ENCODE measurements at regions not wholly inside any gene's neighbourhood (a gene's known extent, or its start where the extent isn't known, plus 50 kb on each side); places are given as distances from the start of the nearest gene placed in this dataset.
A peak's percentile ranks its signal among the peaks of the same experiment; 100 is the strongest.

DNA sequence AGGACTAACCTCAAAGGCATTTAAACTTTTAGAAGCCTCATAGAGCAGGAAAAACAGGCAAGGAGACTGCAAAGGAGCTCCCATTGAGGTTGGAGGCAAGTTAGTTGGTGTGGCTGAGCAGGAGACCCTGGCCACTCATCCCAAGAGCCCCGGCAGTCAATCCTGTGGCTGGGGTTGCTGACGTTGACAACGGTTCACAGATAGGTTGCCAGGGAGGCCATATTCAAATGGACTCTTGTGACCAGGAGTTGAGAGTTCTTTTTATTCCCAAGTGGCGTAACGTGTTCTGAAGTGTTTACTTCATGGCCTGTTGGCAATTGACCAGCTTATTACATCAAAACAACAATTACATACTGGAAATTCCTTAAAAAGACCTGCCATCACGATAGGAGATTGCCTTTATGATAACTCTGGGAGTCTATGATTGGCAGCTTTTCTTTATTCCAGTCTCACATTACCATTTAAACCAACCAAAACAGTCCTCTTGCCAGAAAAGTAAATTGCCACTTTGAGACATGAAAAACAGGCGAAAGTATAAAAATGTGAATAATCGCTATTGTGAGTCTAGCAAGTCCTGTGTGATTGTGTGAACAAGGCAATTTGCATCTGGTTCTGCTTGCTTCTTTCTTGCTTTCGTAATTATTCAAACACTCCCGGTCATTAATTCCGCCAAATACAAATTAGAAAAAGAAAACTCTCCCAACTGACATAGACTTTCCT lies 394.9 kb downstream of the MED10 start:
- no peak for FAIRE-seq

DNA sequence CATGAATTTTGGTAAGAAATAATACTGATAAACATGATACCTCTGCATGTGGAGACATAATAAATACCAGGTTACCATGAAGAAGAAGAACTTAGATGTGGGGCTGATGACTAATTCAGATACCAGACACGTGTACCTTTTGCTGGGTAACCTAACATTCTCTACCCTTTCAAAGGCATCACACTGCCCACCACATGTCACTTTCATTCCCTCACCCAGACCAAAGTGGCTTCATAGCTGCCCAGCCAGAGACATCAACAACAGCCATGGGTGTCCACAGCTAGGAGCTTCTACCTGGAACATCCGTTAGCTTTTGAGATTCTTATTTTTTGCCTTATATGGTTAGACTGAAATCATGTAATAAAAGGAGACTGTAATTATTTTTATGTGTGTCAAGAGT lies 396.8 kb downstream of the MED10 start:
- FAIRE-seq: no peak

DNA sequence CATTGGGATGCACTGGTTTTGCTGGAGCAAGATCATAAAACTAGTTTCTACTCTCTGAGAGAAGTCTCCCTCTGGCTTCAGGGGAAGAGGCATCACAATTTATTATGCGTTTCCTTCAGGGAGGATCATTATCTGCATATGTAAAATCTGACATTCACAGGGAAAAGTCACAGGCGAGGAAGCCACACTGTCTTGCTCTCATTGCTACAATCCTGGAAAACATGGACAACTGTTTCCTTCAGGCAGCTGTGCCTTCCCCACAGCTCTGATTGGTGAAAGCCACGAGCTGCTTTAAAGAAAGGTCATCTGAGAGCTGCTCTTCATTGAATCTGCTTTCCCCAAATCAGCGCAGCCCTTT lies 397.8 kb downstream of the MED10 start:
- no peak for FAIRE-seq

DNA sequence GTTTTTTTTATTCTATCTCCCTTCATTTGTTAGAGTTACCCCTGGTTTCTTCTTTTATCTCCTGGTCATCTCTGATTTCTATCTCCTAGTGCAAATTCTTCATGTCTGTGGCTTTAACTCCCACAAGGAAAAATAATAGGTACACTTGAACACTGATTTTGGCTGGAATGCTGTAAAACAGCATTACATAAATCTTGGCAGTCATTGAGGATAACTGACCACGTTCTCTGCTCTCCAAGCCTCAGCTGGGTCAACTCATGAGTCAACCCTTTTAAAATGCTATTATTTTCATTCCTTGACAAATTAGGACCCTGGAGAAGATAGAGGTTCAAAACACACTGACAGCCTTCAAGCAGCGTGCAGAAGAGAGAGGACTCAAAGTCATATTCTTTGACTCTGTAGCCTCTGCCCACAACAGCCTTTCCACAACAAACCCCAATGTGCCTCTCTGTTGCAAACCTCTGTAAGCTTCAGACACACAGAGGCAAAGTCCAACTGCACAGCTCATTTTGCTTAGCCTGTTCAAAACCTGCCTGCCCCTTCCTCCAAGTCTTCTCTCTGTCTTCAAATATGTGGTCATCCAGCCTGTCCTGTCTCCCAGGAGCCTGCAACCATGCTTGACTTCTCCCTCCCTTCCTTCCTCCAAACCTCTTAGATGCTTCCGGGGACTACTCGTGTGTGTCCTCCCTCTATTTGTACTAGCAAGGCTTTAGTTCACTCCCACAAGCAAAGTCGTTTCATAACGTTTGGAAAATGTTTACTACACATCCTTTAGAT lies 398.4 kb downstream of the MED10 start:
- peak; percentile 46 for FAIRE-seq

DNA sequence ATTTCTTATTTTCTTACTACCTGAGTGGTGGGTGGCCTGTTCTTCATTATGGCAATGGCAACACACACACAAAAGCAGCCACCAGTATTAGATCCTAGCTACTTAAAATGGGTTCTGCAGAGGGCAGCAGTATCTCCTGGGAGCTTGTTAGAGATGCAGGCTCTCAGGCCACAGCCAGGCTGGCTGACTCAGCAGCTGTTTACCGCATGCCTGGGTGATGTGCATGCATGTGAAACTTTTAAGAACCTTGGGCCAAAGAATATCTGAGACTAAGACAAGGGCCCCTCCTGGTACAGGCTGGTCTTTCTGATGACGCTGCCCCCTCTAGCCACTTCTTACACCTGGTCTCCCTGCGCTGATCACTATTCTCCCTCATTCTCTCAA lies 399.0 kb downstream of the MED10 start:
- no peak for FAIRE-seq

DNA sequence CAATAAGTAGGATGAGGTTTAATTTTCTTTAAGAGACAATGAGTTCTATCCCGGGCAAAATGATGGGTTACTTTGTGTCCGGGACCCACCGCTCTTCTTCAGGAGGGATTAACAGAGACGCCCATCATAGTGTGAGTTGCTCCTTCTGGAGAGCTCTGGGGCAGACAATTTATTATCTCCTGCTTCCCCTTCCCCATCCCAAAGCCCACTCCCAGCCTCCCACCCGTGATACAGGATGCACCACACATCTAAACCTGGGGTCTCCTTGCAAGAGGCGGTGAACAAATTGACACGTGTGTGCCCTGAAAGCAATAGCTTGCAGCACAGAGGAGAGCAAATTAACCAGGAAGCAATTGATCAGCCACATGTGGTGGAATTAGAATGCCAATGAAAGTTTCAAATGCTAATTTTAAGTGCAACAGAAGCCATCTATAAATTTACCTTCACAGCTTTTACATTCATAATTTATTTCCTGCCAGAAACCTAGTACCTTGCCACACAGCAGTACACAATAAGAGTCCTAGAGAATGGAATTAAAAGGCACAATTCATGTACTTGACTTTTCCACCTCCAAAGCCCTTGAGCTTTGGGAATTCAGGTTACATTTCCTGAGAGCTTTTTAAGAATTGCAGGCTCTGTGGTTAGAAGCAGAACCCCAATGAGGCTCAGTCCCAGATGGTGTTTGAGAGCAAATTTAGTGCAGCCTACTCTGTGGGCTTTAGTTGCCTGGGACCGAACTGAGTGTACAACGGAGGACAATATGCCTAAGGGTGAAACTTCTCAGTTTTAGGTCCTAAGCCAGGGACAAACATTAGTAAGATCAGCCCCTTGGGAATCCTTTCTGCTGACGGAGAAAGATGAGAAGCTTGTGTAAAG lies 399.6 kb downstream of the MED10 start:
- FAIRE-seq: no peak

DNA sequence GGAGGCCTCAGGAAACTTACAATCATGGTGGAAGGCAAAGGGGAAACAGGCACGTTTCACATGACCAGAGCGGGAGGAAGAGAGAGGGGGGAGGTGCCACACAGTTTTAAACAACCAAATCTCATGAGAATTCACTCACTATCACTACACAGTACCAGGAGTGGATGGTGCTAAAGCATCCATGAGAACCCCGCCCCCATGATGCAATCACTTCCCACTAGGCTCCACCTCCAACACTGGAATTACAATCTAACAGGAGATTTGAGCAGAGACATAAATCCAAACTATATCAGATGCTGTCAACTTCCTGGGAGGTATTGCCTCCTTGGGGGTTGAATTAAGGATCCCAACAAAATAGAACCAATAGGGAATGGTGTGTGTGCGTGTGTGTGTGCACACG lies 407.1 kb downstream of the MED10 start:
- no peak for FAIRE-seq

DNA sequence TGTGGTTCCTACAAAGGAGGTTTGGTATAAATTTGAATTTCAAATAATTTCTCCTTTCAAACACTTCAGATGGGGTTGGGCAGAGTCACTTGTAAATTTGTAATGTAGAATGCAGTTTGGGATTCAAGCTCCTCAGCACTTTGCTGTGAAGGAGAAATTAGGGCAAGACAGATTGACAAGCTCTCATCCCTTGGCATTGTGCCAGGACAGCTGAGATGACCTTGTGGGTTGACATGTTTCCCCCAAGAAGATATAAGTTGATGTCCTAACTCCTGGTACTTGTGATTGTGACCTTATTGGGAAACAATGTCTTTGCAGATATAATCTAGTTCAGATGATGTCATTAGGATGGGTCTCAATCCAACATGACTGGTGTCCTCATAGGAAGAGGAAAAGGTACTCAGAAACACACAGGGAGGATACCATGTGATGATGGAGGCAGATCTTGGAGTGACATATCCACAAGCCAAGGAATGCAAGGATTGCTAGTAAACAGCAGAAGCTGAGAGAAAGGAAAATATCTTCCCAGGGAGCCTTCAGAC lies 408.3 kb downstream of the MED10 start:
- FAIRE-seq: no peak

DNA sequence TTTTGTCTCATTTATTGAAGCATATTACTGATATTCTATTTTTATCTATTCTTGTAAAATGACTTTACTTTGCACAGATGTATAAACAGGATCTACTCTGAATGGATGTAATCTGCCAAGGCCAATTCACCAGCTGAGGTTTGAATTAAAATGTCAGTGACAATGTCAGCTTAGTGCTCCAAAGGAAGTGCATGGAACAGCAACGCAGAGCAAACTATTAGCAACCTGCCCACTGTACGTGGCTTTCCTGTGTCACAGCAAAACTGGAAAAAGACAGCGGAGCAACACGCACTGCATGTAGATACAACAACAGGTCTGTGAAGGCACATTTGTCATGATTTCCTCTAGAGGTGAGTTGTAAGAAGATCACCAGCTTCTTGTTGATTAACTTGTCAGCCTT lies 409.4 kb downstream of the MED10 start:
- FAIRE-seq: no peak

DNA sequence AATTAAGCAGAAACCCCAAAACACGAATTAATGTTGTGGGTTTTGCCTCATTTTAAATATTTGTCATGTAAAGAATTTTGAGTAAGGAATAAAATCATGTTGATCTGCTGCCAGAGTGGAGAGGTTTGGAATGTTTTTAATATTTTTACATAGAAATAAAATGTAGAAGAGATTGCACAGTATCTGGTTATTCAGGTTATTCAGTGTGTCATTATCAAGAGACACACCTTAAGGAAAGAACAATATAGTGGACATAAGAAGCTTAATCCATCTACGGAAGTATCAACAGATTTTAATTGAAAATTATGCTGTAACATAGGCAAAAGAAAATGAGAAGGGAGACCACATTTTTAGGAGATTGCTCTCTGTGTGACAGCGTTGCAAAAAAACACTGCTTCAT lies 410.4 kb downstream of the MED10 start:
- FAIRE-seq: no peak

DNA sequence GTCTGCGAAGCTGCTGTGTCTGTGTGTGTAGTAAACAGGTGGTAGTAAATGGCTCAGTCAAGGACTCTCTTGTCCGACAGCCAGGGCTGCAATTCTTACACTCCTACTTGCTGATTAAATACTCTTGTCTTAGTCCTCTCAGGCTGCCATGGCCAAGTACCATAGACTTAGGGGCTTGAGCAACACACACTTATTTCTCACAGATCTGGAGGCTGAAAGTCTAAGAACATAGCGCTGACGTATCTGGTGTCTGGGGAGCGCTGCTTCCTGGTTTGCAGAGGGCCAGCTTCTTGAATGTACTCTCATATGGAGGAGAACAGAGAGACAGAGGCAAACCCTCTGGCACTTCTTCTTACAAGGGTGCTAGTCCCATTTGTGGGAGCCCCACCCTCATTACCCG lies 411.0 kb downstream of the MED10 start:
- FAIRE-seq: no peak

DNA sequence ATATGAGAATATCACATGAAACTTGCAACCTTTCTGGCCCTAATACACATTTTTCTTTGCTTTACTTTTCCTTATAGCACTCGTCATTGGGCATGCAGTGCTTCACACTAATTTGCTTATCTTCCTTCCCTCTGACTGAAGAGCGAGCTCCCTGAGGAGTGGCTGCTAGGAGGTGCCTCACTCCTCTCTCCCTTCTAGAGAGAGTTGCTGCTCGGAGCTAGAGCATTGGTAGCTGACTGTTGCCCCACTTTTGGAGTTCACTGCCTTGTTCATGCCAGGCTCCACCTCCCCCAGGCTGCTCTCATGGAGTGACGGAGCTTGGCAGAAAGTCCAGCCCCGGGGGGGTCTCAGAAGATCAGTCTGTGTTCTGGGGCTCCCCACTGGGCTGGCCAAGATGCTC lies 413.2 kb downstream of the MED10 start:
- FAIRE-seq: no peak

DNA sequence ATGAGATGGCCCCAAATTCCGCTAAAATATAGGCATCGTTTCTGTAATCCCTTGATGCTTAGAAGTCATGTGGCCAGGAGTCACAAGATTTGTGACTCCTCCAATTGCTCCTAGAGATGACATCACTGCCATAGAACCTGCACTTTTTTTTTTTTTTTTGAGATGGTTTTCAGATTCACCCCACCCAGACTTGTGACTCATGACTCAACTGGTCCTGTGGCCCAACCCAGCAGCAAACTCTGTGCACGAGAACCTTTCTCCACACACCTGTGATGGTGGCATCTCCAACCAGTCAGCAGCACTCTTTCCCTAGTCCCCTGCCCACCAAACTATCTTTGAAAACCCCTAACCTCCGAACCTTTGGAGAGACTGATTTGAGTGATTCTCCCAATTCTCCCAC lies 414.0 kb downstream of the MED10 start:
- no peak for FAIRE-seq

DNA sequence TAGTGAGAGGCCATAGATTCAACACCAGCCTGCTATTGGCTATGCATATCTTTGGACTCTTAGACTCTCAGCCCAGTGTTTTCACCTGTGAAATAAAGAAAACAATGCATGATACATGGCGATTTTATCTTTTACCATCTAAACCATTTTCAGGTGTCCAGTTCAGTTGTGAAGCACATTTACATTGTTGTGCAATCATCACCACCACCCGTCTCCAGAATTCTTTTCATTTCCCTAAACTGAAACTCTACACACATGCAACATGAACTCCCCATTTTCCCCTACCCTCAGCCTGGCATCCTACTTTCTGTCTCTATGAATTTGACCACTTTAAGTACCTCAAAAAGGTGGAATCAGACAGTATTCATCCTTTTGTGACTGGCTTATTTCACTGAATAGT lies 420.6 kb downstream of the MED10 start:
- FAIRE-seq: no peak

DNA sequence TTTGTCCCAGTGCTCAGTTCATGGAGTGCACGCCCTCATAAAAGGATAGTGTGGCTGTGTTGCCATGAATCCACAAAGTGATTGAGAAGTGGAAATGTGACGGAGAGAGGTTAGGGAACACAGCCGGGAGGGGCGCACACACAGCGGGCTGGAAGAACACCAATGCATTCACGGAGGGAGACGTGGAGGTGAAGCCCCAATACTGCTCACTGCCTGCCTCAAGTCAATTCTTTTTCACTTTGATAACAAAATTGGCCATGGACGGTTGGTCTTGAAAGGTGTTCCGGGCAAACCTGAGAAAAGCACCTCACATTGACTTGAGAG lies 424.1 kb downstream of the MED10 start:
- FAIRE-seq: no peak

DNA sequence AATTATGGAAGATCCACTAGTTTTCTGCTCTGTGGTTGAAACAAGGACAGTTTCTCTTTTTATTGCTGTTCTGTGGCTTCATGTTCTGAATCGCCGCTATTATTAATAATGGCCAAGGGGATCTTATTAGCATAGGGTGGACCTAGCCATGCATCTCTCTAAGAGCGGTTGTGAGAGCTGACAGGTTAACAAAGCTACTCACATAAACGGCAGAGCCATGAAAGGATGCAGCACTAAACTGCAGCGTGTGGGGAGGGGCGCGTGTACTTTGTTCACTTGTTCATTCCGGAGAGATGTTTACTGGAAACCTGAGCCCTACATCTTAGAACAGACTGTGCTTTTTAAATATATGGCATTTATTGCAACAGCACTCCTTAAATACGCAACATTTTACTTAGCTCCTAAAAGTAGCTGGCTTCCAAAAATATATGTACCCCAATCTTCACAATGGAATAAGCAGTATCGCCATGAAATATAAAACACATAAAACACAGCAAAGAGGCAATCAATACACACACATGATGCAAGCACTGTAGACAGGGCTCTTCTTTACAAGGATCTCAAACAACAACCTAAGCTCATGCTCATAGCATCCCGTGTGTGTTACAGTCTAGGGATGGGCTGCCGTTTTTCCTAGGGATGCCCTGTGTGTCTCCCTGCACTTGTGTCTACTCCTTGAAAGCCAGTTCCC lies 424.6 kb downstream of the MED10 start:
- FAIRE-seq: no peak

DNA sequence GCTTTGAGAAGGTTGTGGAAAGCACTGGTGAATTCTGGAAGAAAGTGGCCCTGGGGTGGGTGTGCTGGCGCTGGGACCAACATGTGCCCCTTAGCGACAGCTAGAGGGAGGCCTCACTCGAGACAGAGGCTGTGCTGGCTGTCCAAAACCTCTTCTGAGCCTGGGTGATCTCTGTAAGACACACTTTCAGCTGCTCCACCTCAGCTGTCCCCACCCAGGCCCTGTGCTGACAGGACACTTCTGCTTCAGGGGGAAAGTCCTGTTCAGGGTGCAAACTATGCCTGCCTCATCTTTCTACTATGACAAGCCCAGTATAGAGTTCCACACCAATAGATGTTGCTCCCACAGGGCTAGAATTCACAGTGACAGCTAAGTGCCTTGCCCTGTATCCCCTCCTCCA lies 426.4 kb downstream of the MED10 start:
- FAIRE-seq: no peak

DNA sequence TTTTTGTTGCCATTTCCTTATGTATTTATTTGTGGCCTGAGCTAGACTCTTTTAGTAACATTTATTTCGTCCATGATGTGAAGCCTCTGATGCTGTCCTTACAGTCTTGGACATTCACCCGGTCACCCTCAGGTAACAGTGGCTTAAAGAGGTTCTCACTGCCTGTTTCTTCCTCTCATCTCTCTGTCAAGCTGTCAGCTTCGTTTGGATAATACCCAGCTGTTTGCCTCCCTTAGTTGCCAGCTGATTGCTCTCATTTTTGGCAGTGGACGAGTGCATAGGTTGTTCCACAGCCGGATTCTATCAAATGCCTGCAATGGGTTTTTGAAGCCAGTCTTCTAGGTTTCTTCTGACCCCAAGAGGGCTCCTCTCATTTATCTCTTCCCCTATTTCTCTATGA lies 427.7 kb downstream of the MED10 start:
- FAIRE-seq: no peak

DNA sequence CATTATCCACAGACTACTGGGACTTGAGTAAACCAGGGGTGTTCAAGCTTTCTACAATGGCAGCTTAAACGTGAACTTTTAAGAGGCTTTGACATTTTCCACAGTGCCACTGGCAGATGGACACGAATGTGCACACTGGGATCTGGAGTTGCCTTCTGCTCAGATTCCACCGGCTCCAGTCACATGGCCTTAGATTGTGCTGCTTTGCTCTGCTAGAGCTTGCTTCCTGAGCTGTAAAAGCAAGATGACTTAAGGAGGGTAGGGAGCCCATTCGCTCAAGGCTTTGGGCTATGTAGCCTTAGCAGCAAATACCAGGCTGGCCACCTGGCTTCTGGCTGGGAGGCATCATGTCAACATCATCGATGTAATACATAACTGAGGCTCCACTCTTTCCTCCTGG lies 436.9 kb downstream of the MED10 start:
- no peak for FAIRE-seq

DNA sequence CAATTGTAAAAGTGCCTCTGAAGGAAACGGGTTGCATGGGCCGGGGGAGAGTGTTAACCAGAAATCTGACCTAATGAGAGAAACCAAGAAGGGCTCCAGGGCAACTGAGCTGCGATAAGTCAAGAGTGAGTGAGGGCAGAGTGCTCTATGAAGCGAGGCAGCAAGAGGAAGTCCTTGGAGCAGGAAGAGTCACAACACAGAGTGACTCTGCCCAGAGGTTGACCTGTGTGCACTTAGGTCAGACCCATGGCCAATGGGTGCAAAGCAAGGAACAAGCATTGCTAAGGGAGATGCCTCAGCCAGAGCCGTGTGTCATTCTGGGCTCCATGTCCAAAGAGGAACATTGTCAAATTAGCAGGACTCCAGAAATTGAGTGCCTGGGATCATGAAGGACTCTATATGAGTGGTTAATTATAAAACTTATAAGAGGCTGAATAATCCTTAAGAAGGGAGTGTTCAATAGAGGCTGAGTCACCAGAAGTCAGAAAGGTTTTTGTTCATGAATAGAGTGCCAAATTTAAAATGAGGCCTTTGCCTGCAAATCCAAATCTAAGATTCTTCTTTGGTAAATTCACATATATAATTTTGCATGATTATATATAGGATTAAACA lies 438.5 kb downstream of the MED10 start:
- no peak for FAIRE-seq

DNA sequence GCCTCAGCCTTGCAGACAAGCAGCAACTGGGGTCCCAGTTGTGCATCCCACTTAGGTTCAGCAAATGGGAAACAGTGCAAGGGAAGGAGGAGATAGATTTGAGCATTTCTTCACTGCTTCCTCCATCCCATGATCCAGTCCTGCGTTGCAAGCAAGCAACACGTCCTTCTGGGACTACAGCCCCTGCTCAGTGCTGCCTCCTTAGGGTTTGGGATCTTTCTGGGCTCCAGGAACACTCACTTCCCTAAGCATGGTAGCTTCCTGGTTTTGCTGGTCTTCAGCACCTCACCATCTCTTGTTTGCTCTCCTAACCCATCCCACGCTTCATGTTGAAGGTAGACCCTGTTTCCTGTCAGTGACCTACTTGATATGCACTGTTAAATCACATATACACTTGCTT lies 444.7 kb downstream of the MED10 start:
- FAIRE-seq: no peak

DNA sequence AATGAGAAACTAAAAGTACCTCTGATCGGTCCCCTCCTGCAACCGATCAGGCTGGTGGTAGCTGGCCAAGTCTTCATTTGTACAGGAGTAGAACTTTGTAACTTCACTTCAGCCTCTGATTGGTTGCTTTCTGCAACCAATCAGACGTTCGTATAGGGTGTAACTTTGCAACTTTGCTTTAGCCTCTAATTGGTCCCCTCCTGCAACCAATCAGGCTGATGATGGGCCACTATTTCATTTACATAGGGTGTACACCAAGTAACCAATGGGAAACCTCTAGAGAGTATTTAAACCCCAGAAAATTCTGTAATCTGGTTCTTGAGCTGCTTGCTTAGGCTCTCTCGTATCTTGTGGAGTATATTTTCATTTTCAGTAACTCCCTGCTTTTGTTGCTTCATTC lies 445.5 kb downstream of the MED10 start:
- FAIRE-seq: no peak

DNA sequence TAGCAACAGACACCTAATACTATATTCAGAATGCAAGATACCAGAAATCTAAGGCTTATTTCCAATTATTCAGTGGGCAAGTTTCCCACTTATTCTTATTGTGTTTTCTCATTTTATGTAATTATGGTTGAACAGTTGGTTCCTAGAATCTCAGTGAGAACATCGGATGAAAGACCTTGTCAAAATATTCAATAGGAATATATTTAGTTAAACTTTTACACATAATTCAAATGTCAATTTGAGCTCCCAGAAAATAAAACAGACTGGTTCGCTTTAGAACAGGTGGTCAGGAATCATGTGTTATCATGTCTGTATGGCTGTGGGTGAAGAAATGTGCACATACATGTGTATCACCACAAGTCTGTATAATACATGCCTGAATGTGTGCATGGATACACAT lies 447.8 kb downstream of the MED10 start:
- no peak for FAIRE-seq
